IMR-90 (cell line): ENCODE measurements at regions not wholly inside any gene's neighbourhood (a gene's known extent, or its start where the extent isn't known, plus 50 kb on each side); places are given as distances from the start of the nearest gene placed in this dataset.

Experiments used
- ATAC-seq: fragments of 200-7000 bp; cut with Tn5 transposase; 2 replicates; pipeline ENCODE4 v1.9.1; 2020; ENCODE audit warnings: low read depth, mild to moderate bottlenecking, moderate library complexity
- BruUV-seq: library from RNA; stranded (reverse); fragments of 400-500 nt; replicated peaks from 2 replicates; lab custom pipeline; 2021; lab: Mats Ljungman, UMichigan
- CTCF ChIA-PET: fragments of 300-600 bp; formaldehyde crosslinking; extraction: SDS; loops from one replicate; lab custom pipeline; 2021; ENCODE audit warnings: antibody characterized with exemption; lab: Yijun Ruan, JAX
- POLR2A ChIA-PET: fragments of 300-600 bp; sonication (Branson Sonifier 250); formaldehyde crosslinking; loops from one replicate; lab custom pipeline; 2022; ENCODE audit warnings: antibody characterized with exemption; ENCODE audit not compliant: unreplicated experiment; lab: Charles Lee
- DNase-seq: peaks from one replicate; pipeline ENCODE4 v3.0.0; 2013
- H2AFZ ChIP-seq: replicated peaks from 2 replicates; pipeline ENCODE3; 2013; ENCODE audit warnings: low read length, mild to moderate bottlenecking; ENCODE audit not compliant: poor library complexity
- H2AK5ac ChIP-seq: 2 replicates; pipeline ENCODE4 v1.6.1; 2013; ENCODE audit warnings: low read depth, low read length, inconsistent platforms
- H2AK9ac ChIP-seq: replicated peaks from 2 replicates; pipeline ENCODE3; 2013; ENCODE audit warnings: mild to moderate bottlenecking, low read depth, low read length, moderate library complexity; ENCODE audit not compliant: poor library complexity
- H2BK120ac ChIP-seq: 2 replicates; pipeline ENCODE4 v1.6.1; 2013; ENCODE audit warnings: low read depth, low read length, inconsistent platforms
- H2BK15ac ChIP-seq: 3 replicates; pipeline ENCODE4 v1.6.1; 2013; ENCODE audit warnings: low read depth, low read length, inconsistent platforms
- H2BK20ac ChIP-seq: 2 replicates; pipeline ENCODE4 v1.6.1; 2013; ENCODE audit warnings: low read depth, mild to moderate bottlenecking, inconsistent platforms, low read length, moderate library complexity
- H2BK5ac ChIP-seq: 2 replicates; pipeline ENCODE4 v1.6.1; 2013; ENCODE audit warnings: mild to moderate bottlenecking, low read depth, low read length, inconsistent platforms; ENCODE audit not compliant: poor library complexity, severe bottlenecking
- H3K14ac ChIP-seq: replicated peaks from 2 replicates; pipeline ENCODE4 v1.6.1; 2013; ENCODE audit warnings: low read depth, low read length, inconsistent platforms
- H3K18ac ChIP-seq: 2 replicates; pipeline ENCODE4 v1.6.1; 2013; ENCODE audit warnings: low read depth, low read length, control low read depth
- H3K23ac ChIP-seq: 2 replicates; pipeline ENCODE4 v1.6.1; 2013; ENCODE audit warnings: low read depth, low read length, inconsistent platforms
- H3K27ac ChIP-seq: 2 replicates; pipeline ENCODE4 v1.5.1; 2013; ENCODE audit warnings: mild to moderate bottlenecking, control low read depth, low read length; ENCODE audit not compliant: insufficient read depth
- H3K27me3 ChIP-seq: 2 replicates; pipeline ENCODE4 v1.6.1; 2013; ENCODE audit warnings: low read length; ENCODE audit not compliant: control insufficient read depth, insufficient read depth
- H3K36me3 ChIP-seq: 2 replicates; pipeline ENCODE4 v1.6.1; 2013; ENCODE audit warnings: low read length, mixed read lengths; ENCODE audit not compliant: control insufficient read depth, insufficient read depth
- H3K4ac ChIP-seq: 2 replicates; pipeline ENCODE4 v1.6.1; 2013; ENCODE audit warnings: low read depth, low read length, inconsistent platforms
- H3K4me1 ChIP-seq: 2 replicates; pipeline ENCODE4 v1.6.1; 2013; ENCODE audit warnings: low read length, mixed read lengths; ENCODE audit not compliant: control insufficient read depth, insufficient read depth
- H3K4me2 ChIP-seq: 2 replicates; pipeline ENCODE4 v1.6.1; 2013; ENCODE audit warnings: low read depth, mild to moderate bottlenecking, control low read depth, low read length, moderate library complexity
- H3K4me3 ChIP-seq: 2 replicates; pipeline ENCODE4 v1.5.1; 2013; ENCODE audit warnings: low read depth, mild to moderate bottlenecking, control low read depth, low read length, moderate library complexity; ENCODE audit not compliant: insufficient read depth
- H3K56ac ChIP-seq: 2 replicates; pipeline ENCODE4 v1.6.1; 2013; ENCODE audit warnings: low read length, inconsistent platforms; ENCODE audit not compliant: insufficient read depth; ENCODE audit errors: extremely low read depth
- H3K79me1 ChIP-seq, 2 experiments: 2 replicates each; pipeline ENCODE4 v1.6.1; 2013; ENCODE audit warnings: low read length in 2 of 2, inconsistent platforms in 1 of 2, low read depth in 1 of 2
- H3K9ac ChIP-seq: 2 replicates; pipeline ENCODE4 v1.6.1; 2013; ENCODE audit warnings: low read depth, low read length, control low read depth
- H3K9me1 ChIP-seq: 2 replicates; pipeline ENCODE4 v1.6.1; 2013; ENCODE audit warnings: low read length, inconsistent platforms; ENCODE audit not compliant: insufficient read depth
- H3K9me3 ChIP-seq: 2 replicates; pipeline ENCODE4 v1.6.1; 2013; ENCODE audit warnings: low read length; ENCODE audit not compliant: control insufficient read depth, insufficient read depth
- H4K20me1 ChIP-seq: 2 replicates; pipeline ENCODE4 v1.6.1; 2013; ENCODE audit warnings: low read length, inconsistent platforms; ENCODE audit not compliant: insufficient read depth
- H4K5ac ChIP-seq: 2 replicates; pipeline ENCODE4 v1.6.1; 2013; ENCODE audit warnings: mild to moderate bottlenecking, low read depth, low read length, control low read depth
- H4K8ac ChIP-seq, 2 experiments: 2 replicates each; pipeline ENCODE4 v1.6.1; 2013; ENCODE audit warnings: low read depth in 2 of 2, low read length in 2 of 2, control low read depth in 1 of 2, inconsistent platforms in 1 of 2
- H4K91ac ChIP-seq: 2 replicates; pipeline ENCODE4 v1.6.1; 2013; ENCODE audit warnings: low read depth, low read length, inconsistent platforms; ENCODE audit not compliant: insufficient read depth
- RFX5 ChIP-seq: IDR thresholded peaks from 2 replicates; pipeline ENCODE4 v1.8.0; 2012; ENCODE audit warnings: low read depth, mild to moderate bottlenecking, low read length, moderate library complexity
- USF2 ChIP-seq: fragments of 150-350 bp; IDR thresholded peaks from 2 replicates; pipeline ENCODE4 v1.6.1; 2017; ENCODE audit warnings: mild to moderate bottlenecking, antibody characterized with exemption, low read length, low read depth
- WGBS, 2 experiments: methylation state at CpG; one replicate each; pipeline versions ENCODE4 v1.1.5 to v1.1.7; 2013; ENCODE audit warnings: missing lambda C conversion rate in 2 of 2; ENCODE audit not compliant: insufficient read length in 1 of 2; ENCODE audit errors: extremely low coverage in 2 of 2; 5-methylcytosine and 5-hydroxymethylcytosine counted together
- dilution Hi-C: fragments of 300-500 bp; cut with HindIII; formaldehyde crosslinking; loops from one replicate; pipeline ENCODE4 v1.14.3; 2018; ENCODE audit warnings: low sequenced_read_pairs; ENCODE audit not compliant: unreplicated experiment
- in situ Hi-C: fragments of 300-500 bp; cut with MboI; formaldehyde crosslinking; loops from 3 replicates; pipeline ENCODE4 v1.14.3; 2019; ENCODE audit warnings: low sequenced_read_pairs, inconsistent platforms, mixed read lengths
- intact Hi-C: fragments of 100-400 bp; cut with micrococcal nuclease; formaldehyde crosslinking; loops from 2 replicates; pipeline ENCODE4 v1.10.0; 2022
- TF ChIP-seq, protein P1 (sequence below): fragments of 150-350 bp; IDR thresholded peaks from 2 replicates; pipeline ENCODE4 v1.6.1; 2016; ENCODE audit warnings: low read depth, mild to moderate bottlenecking, low read length, moderate library complexity, borderline replicate concordance

- no peak overlapping the region for H4K8ac ChIP-seq
- H2BK20ac ChIP-seq = no peak overlapping the region
- CTCF ChIA-PET = no interaction called here
- TF ChIP-seq RFX5 = no peak
- TF ChIP-seq, protein P1, sequence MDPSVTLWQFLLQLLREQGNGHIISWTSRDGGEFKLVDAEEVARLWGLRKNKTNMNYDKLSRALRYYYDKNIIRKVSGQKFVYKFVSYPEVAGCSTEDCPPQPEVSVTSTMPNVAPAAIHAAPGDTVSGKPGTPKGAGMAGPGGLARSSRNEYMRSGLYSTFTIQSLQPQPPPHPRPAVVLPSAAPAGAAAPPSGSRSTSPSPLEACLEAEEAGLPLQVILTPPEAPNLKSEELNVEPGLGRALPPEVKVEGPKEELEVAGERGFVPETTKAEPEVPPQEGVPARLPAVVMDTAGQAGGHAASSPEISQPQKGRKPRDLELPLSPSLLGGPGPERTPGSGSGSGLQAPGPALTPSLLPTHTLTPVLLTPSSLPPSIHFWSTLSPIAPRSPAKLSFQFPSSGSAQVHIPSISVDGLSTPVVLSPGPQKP = no peak
- TF ChIP-seq USF2 = no peak
- no peak overlapping the region for H2AK5ac ChIP-seq
- WGBS, 2 experiments = no CpG with 5 or more reads among the region's 6 CpGs
- H4K20me1 ChIP-seq = no peaks in the 10 kb centered on the region
- no peaks in the 10 kb centered on the region for H3K36me3 ChIP-seq
- H3K18ac ChIP-seq = no peak overlapping the region
- ATAC-seq (no peak), DNase-seq (no peak)
- intact Hi-C loops = no loop called here
- H3K4ac ChIP-seq = no peak overlapping the region
- no peak overlapping the region for H2BK15ac ChIP-seq
- H3K56ac ChIP-seq = no peak overlapping the region
- no peak overlapping the region for H3K14ac ChIP-seq
- no peak overlapping the region for H3K9ac ChIP-seq
- no peaks in the 10 kb centered on the region for H3K9me3 ChIP-seq
- dilution Hi-C loops = no loop called here
- no peaks in the 10 kb centered on the region for H3K79me1 ChIP-seq
- no peak overlapping the region for H2AFZ ChIP-seq
- no peaks in the 10 kb centered on the region for H3K4me1 ChIP-seq
- no peak overlapping the region for H2AK9ac ChIP-seq
- no peak overlapping the region for H3K27ac ChIP-seq
- no peak overlapping the region for H3K23ac ChIP-seq
- H2BK120ac ChIP-seq = no peak overlapping the region
- no peak overlapping the region for H4K91ac ChIP-seq
- no peaks in the 10 kb centered on the region for H3K27me3 ChIP-seq
- no peak overlapping the region for H4K5ac ChIP-seq
- no peak overlapping the region for H3K4me2 ChIP-seq
- POLR2A ChIA-PET = no interaction called here
- H3K9me1 ChIP-seq = no peaks in the 10 kb centered on the region
- in situ Hi-C loops = no loop called here
- no peak overlapping the region for H3K4me3 ChIP-seq
- no peak overlapping the region for H2BK5ac ChIP-seq
- no TSS peak for BruUV-seq
Observed at GRCh38 chr10:21138769-21139340, 241.7 kb upstream of the NEBL start.
